ENCODE measurements at regions not wholly inside any gene's neighbourhood (a gene's known extent, or its start where the extent isn't known, plus 50 kb on each side); places are given as distances from the start of the nearest gene placed in this dataset.
"Not testable (repeated sequence)": the region's sequence is repeated elsewhere in the genome, so short reads cannot be mapped to it uniquely, and the experiment has no call there.

GRCh38 chrX:78839711-78840110, 92.2 kb downstream of the LPAR4 start:
- Histone ChIP-seq H3K27ac (ENCODE audit: low read depth, low read length) (no peak overlapping the region), H3K27me3 (ENCODE audit: control insufficient read depth, low read length) (no peaks in the 10 kb centered on the region), H3K4me1 (ENCODE audit: control insufficient read depth, low read length) (no peaks in the 10 kb centered on the region), H3F3A (ENCODE audit: control insufficient read depth, insufficient read depth) (no peaks in the 10 kb centered on the region), H3K9me3 (ENCODE audit: control insufficient read depth, insufficient read depth, low read length) (no peaks in the 10 kb centered on the region), H3K79me2 (ENCODE audit: control insufficient read depth, low read length) (no peaks in the 10 kb centered on the region), H3K9me2 (replicated peaks; ENCODE audit: control insufficient read depth, low read length) (no peaks in the 10 kb centered on the region), H4K20me1 (ENCODE audit: control insufficient read depth, insufficient read depth, low read depth, low read length) (no peaks in the 10 kb centered on the region), H3K4me3 (ENCODE audit: low read length) (no peak overlapping the region), H3K36me3 (ENCODE audit: control insufficient read depth, low read length) (no peaks in the 10 kb centered on the region), H3K4me2 (ENCODE audit: low read length) (no peak overlapping the region)
- TF ChIP-seq EZH2phosphoT487 (IDR thresholded peaks at IDR 0.05; ENCODE audit: borderline replicate concordance, low read length) (no peak), CTCF (IDR thresholded peaks at IDR 0.05; ENCODE audit: low read depth, low read length, poor library complexity, severe bottlenecking) (no peak)

- not testable (repeated sequence) for H3K4me2 ChIP-seq (ENCODE audit: low read length); H3K27ac ChIP-seq (ENCODE audit: low read depth, low read length); H3K9me3 ChIP-seq (ENCODE audit: control insufficient read depth, insufficient read depth, low read length); H3K4me3 ChIP-seq (ENCODE audit: low read length); H3K27me3 ChIP-seq (ENCODE audit: control insufficient read depth, low read length); H3F3A ChIP-seq (ENCODE audit: control insufficient read depth, insufficient read depth); H3K4me1 ChIP-seq (ENCODE audit: control insufficient read depth, low read length); H3K9me2 ChIP-seq (replicated peaks; ENCODE audit: control insufficient read depth, low read length); H3K36me3 ChIP-seq (ENCODE audit: control insufficient read depth, low read length); H4K20me1 ChIP-seq (ENCODE audit: control insufficient read depth, insufficient read depth, low read depth, low read length); H3K79me2 ChIP-seq (ENCODE audit: control insufficient read depth, low read length)
Observed at GRCh38 chrX:78844218-78844617, 96.7 kb downstream of the LPAR4 start.

GRCh38 chrX:78881248-78881647, 63.9 kb upstream of the P2RY10 start:
- H3K27ac ChIP-seq (ENCODE audit: low read depth, low read length); H3K79me2 ChIP-seq (ENCODE audit: control insufficient read depth, low read length); H4K20me1 ChIP-seq (ENCODE audit: control insufficient read depth, insufficient read depth, low read depth, low read length); H3K36me3 ChIP-seq (ENCODE audit: control insufficient read depth, low read length); H3K4me1 ChIP-seq (ENCODE audit: control insufficient read depth, low read length); H3K4me2 ChIP-seq (ENCODE audit: low read length); H3K9me3 ChIP-seq (ENCODE audit: control insufficient read depth, insufficient read depth, low read length); H3K4me3 ChIP-seq (ENCODE audit: low read length); H3K9me2 ChIP-seq (replicated peaks; ENCODE audit: control insufficient read depth, low read length); H3F3A ChIP-seq (ENCODE audit: control insufficient read depth, insufficient read depth); H3K27me3 ChIP-seq (ENCODE audit: control insufficient read depth, low read length): not testable (repeated sequence)

- Histone ChIP-seq H3K27ac (ENCODE audit: low read depth, low read length) (no peak overlapping the region), H3K4me1 (ENCODE audit: control insufficient read depth, low read length) (peaks cover 6% of the 10 kb centered on the region; the same call in 1 of the 2 replicates), H3K36me3 (ENCODE audit: control insufficient read depth, low read length) (no peaks in the 10 kb centered on the region), H3F3A (ENCODE audit: control insufficient read depth, insufficient read depth) (no peaks in the 10 kb centered on the region), H4K20me1 (ENCODE audit: control insufficient read depth, insufficient read depth, low read depth, low read length) (no peaks in the 10 kb centered on the region), H3K4me3 (ENCODE audit: low read length) (no peak overlapping the region), H3K27me3 (ENCODE audit: control insufficient read depth, low read length) (no peaks in the 10 kb centered on the region), H3K4me2 (ENCODE audit: low read length) (no peak overlapping the region), H3K9me2 (replicated peaks; ENCODE audit: control insufficient read depth, low read length) (no peaks in the 10 kb centered on the region), H3K9me3 (ENCODE audit: control insufficient read depth, insufficient read depth, low read length) (no peaks in the 10 kb centered on the region), H3K79me2 (ENCODE audit: control insufficient read depth, low read length) (no peaks in the 10 kb centered on the region)
- TF ChIP-seq CTCF (IDR thresholded peaks at IDR 0.05; ENCODE audit: low read depth, low read length, poor library complexity, severe bottlenecking) (peak; percentile 23), EZH2phosphoT487 (IDR thresholded peaks at IDR 0.05; ENCODE audit: borderline replicate concordance, low read length) (no peak)
Observed at GRCh38 chrX:78886550-78886949, 58.6 kb upstream of the P2RY10 start.

Measured in DOHH2 (cell line).